GM12873 (cell line): ENCODE measurements at regions not wholly inside any gene's neighbourhood (a gene's known extent, or its start where the extent isn't known, plus 50 kb on each side); places are given as distances from the start of the nearest gene placed in this dataset.

Experiments used
- TF ChIP-seq, protein P1 (sequence below): IDR thresholded peaks from 2 replicates; pipeline ENCODE4 v1.5.1; 2012; ENCODE audit warnings: low read depth, mild to moderate bottlenecking, moderate library complexity, low read length, control low read depth; ENCODE audit not compliant: insufficient read depth; ENCODE audit errors: missing control alignments

DNA sequence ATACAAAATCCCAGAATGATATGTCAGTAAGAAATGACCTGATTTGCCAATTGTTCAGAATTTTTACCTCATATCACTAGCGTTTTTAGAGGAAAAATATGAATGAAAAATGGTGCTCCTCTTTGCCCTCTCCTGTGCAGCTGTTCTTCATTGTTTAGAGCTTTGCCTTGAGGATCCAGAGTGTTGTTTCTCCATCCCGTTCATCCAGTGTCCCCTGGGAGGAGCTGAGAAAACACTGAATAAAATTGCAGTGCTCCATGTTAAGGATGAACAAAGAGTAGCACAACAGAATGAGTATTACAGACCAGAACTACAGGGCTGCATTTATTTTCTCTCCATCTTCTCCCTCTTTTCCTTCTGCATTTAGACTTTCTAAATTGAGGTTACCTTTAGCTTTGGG, 133.1 kb downstream of the ADCYAP1 start:
- TF ChIP-seq, protein P1, sequence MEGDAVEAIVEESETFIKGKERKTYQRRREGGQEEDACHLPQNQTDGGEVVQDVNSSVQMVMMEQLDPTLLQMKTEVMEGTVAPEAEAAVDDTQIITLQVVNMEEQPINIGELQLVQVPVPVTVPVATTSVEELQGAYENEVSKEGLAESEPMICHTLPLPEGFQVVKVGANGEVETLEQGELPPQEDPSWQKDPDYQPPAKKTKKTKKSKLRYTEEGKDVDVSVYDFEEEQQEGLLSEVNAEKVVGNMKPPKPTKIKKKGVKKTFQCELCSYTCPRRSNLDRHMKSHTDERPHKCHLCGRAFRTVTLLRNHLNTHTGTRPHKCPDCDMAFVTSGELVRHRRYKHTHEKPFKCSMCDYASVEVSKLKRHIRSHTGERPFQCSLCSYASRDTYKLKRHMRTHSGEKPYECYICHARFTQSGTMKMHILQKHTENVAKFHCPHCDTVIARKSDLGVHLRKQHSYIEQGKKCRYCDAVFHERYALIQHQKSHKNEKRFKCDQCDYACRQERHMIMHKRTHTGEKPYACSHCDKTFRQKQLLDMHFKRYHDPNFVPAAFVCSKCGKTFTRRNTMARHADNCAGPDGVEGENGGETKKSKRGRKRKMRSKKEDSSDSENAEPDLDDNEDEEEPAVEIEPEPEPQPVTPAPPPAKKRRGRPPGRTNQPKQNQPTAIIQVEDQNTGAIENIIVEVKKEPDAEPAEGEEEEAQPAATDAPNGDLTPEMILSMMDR, result no peak

GRCh38 chr18:1039421-1039820, 134.8 kb downstream of the ADCYAP1 start:
- TF ChIP-seq, protein P1, result no peak

GRCh38 chr18:1045658-1046057, 141.0 kb downstream of the ADCYAP1 start:
- TF ChIP-seq, protein P1, result no peak

- TF ChIP-seq, protein P1, result no peak
Observed at GRCh38 chr18:1047406-1047805, 142.7 kb downstream of the ADCYAP1 start.

GRCh38 chr18:1048032-1048431, 143.4 kb downstream of the ADCYAP1 start:
- TF ChIP-seq, protein P1, result no peak

DNA sequence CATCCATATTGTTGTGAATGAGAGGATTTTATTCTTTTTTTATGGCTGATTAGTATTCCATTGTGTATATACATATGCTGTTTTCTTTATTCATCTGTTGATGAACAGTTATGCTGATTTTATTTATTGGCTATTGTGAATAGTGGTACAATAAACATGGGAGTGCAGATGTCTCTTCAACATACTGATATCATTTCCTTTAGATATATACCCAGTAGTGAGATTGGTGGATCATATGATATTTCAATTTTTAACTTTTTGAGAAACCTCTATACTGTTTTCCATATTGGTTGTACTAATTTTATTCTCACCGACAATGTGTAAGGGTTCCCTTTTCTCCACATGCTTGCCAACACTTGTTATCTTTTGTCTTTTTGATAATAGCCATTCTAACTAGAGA, 144.5 kb downstream of the ADCYAP1 start:
- TF ChIP-seq, protein P1, result no peak

DNA sequence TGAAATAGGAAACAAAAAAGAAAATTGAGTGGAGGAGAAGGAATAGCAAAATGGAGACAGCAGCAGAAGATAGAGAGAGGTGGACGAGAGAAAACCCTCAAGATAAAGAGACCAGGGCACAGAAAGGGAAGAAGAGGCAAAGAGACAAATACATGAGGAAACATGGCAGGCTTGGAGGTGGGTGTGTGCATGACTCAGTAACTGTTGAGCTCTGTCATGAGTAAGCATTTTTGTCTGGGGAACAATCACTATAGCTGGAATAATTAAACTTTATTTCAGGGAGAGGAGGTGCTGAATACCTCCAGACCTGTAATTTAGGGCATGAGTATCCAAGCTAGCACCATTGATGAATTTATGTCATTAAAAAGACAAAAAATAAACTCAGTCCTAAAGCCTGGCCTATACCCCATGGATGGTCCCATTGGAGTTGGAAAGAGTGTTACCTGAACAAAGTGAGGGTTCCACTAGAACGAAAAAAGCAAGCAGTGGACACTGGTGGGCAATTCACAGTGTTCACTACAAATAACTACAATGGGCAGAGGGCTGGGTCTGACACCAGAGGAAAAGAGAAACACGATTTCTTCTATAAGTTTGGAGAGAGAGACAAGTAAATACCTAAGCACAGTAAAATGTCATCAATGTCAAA, 145.5 kb downstream of the ADCYAP1 start:
- TF ChIP-seq, protein P1, result no peak

- TF ChIP-seq, protein P1, result no peak
Observed at GRCh38 chr18:1052301-1052700, 147.6 kb downstream of the ADCYAP1 start.
